B cell (primary cell): ENCODE measurements at regions not wholly inside any gene's neighbourhood (a gene's known extent, or its start where the extent isn't known, plus 50 kb on each side); places are given as distances from the start of the nearest gene placed in this dataset.

ENCODE experiments used
- ATAC-seq: fragments of 200-7000 bp; cut with Tn5 transposase; one replicate; pipeline ENCODE4 v1.10.0; 2021; ENCODE audit warnings: low read depth, mild to moderate bottlenecking, moderate number of reproducible peaks, moderate library complexity
- CTCF ChIA-PET: fragments of 350-600 bp; sonication (Branson Sonifier 250); formaldehyde crosslinking; loops from one replicate; lab custom pipeline; 2021; ENCODE audit warnings: antibody characterized with exemption, inconsistent platforms; lab: Charles Lee
- POLR2A ChIA-PET: fragments of 350-600 bp; sonication (Branson Sonifier 250); formaldehyde crosslinking; loops from one replicate; lab custom pipeline; 2021; ENCODE audit warnings: antibody characterized with exemption; lab: Charles Lee
- DNase-seq: peaks from one replicate; pipeline ENCODE4 v3.0.0; 2013
- H2AFZ ChIP-seq: 2 replicates; pipeline ENCODE4 v1.6.1; 2012; ENCODE audit warnings: mild to moderate bottlenecking, low read depth, low read length; ENCODE audit not compliant: insufficient read depth, poor library complexity, severe bottlenecking
- H3K27ac ChIP-seq, 2 donors: 1 replicate in 1 of 2; 2 replicates in 1 of 2; pipeline ENCODE4 v1.5.1; 2012 to 2013; ENCODE audit warnings: low read length in 2 of 2, mild to moderate bottlenecking in 2 of 2, moderate library complexity in 1 of 2
- H3K27me3 ChIP-seq, 4 experiments: fragments of 200-600 bp in 1 of 4; sonication (generic) in 1 of 4; replicated peaks in 1 of 4; 1 replicate in 2 of 4; 2 replicates in 2 of 4; pipeline versions ENCODE4 v1.6.1 to v1.7.0; 2013 to 2016; ENCODE audit warnings: low read length in 3 of 4, mild to moderate bottlenecking in 2 of 4, mixed read lengths in 1 of 4, moderate library complexity in 1 of 4; ENCODE audit not compliant: insufficient read depth in 4 of 4, control insufficient read depth in 3 of 4; ENCODE audit errors: control extremely low read depth in 1 of 4
- H3K36me3 ChIP-seq, 2 experiments: replicated peaks in 1 of 2; 1 replicate in 1 of 2; 2 replicates in 1 of 2; pipeline versions ENCODE4 v1.6.1 to v1.7.1; 2013; ENCODE audit warnings: low read length in 1 of 2; ENCODE audit not compliant: insufficient read depth in 2 of 2, control insufficient read depth in 1 of 2; ENCODE audit errors: control extremely low read depth in 1 of 2, extremely low read depth in 1 of 2
- H3K4me1 ChIP-seq, 2 donors: fragments of 200-600 bp in 1 of 2; sonication (generic) in 1 of 2; 1 replicate in 1 of 2; 2 replicates in 1 of 2; pipeline versions ENCODE4 v1.5.1 to v1.6.1; 2013 to 2017; ENCODE audit warnings: low read length in 2 of 2; ENCODE audit not compliant: control insufficient read depth in 2 of 2, insufficient read depth in 2 of 2
- H3K4me2 ChIP-seq: replicated peaks from 2 replicates; pipeline ENCODE3; 2012; ENCODE audit warnings: mild to moderate bottlenecking, low read depth, low read length; ENCODE audit not compliant: poor library complexity, severe bottlenecking
- H3K4me3 ChIP-seq, 5 experiments: fragments of 200-600 bp in 1 of 5; sonication (generic) in 1 of 5; 1 replicate in 3 of 5; 2 replicates in 2 of 5; pipeline versions ENCODE4 v1.5.1 to v1.7.0; 2011 to 2016; ENCODE audit warnings: low read length in 4 of 5, mild to moderate bottlenecking in 4 of 5, low read depth in 2 of 5, control low read depth in 1 of 5, moderate library complexity in 1 of 5; ENCODE audit not compliant: insufficient read depth in 1 of 5; ENCODE audit errors: control extremely low read depth in 1 of 5, extremely low read depth in 1 of 5
- H3K79me2 ChIP-seq: fragments of 200-600 bp; sonication (generic); one replicate; pipeline ENCODE4 v1.6.0; 2016; ENCODE audit warnings: low read length; ENCODE audit not compliant: control insufficient read depth, insufficient read depth
- H3K9ac ChIP-seq: fragments of 200-600 bp; sonication (generic); 2 replicates; pipeline ENCODE4 v1.6.1; 2017; ENCODE audit warnings: mild to moderate bottlenecking, low read length, moderate library complexity
- H3K9me3 ChIP-seq, 3 donors: one replicate each; pipeline versions ENCODE4 v1.6.1 to v1.7.1; 2013; ENCODE audit warnings: low read length in 2 of 3; ENCODE audit not compliant: control insufficient read depth in 2 of 3, insufficient read depth in 1 of 3; ENCODE audit errors: control extremely low read depth in 1 of 3
- H4K20me1 ChIP-seq: 2 replicates; pipeline ENCODE4 v1.6.0; 2012; ENCODE audit warnings: mild to moderate bottlenecking, low read length; ENCODE audit not compliant: insufficient read depth, control insufficient read depth, poor library complexity, severe bottlenecking
- H3K27ac Mint-ChIP-seq: one replicate; pipeline ENCODE4 v1.8.0; 2021; ENCODE audit warnings: mixed read lengths
- H3K27me3 Mint-ChIP-seq: one replicate; pipeline ENCODE4 v1.8.0; 2021; ENCODE audit warnings: mixed read lengths
- H3K4me1 Mint-ChIP-seq: one replicate; pipeline ENCODE4 v1.8.0; 2021; ENCODE audit warnings: mixed read lengths
- H3K4me3 Mint-ChIP-seq: one replicate; pipeline ENCODE4 v1.8.0; 2021; ENCODE audit warnings: mixed read lengths
- H3K9me3 Mint-ChIP-seq: one replicate; pipeline ENCODE4 v1.8.0; 2022; ENCODE audit warnings: mixed read lengths; ENCODE audit not compliant: insufficient read depth
- EZH2 ChIP-seq: IDR thresholded peaks from 2 replicates; pipeline ENCODE4 v1.6.1; 2012; ENCODE audit warnings: borderline replicate concordance, low read depth, mild to moderate bottlenecking, moderate library complexity, low read length; ENCODE audit not compliant: insufficient read depth, poor library complexity, severe bottlenecking
- WGBS: methylation state at CpG from one replicate; pipeline ENCODE4 v1.1.5; 2013; ENCODE audit warnings: missing lambda C conversion rate; ENCODE audit not compliant: insufficient coverage; 5-methylcytosine and 5-hydroxymethylcytosine counted together
- intact Hi-C: fragments of 100-400 bp; cut with micrococcal nuclease; formaldehyde crosslinking; loops from one replicate; pipeline ENCODE4 v1.10.0; 2022
- TF ChIP-seq, protein P1 (sequence below): fragments of 200-600 bp; IDR thresholded peaks from one replicate; pipeline ENCODE4 v1.8.0; 2022; ENCODE audit warnings: antibody characterized with exemption, mild to moderate bottlenecking

- CTCF ChIA-PET, result no interaction called here
- POLR2A ChIA-PET, result no interaction called here
- Histone ChIP-seq H3K4me3 (no peak overlapping the region), H3K27me3 (no peaks in the 10 kb centered on the region), H3K36me3 (no peaks in the 10 kb centered on the region), H3K9ac (no peak overlapping the region), H3K4me1 (no peaks in the 10 kb centered on the region), H2AFZ (no peak overlapping the region), H3K79me2 (no peaks in the 10 kb centered on the region), H3K9me3 (peaks cover 0 to 19% (median 10%) of the 10 kb centered on the region in 3 donors), H3K27ac (no peak overlapping the region), H4K20me1 (no peaks in the 10 kb centered on the region), H3K4me2 (no peak overlapping the region)
- Mint-ChIP-seq H3K27ac (no peak overlapping the region), H3K4me1 (no peaks in the 10 kb centered on the region), H3K4me3 (no peak overlapping the region), H3K9me3 (peaks cover 21% of the 10 kb centered on the region), H3K27me3 (no peaks in the 10 kb centered on the region)
- DNase-seq (no peak), ATAC-seq (no peak)
- TF ChIP-seq, protein P1, sequence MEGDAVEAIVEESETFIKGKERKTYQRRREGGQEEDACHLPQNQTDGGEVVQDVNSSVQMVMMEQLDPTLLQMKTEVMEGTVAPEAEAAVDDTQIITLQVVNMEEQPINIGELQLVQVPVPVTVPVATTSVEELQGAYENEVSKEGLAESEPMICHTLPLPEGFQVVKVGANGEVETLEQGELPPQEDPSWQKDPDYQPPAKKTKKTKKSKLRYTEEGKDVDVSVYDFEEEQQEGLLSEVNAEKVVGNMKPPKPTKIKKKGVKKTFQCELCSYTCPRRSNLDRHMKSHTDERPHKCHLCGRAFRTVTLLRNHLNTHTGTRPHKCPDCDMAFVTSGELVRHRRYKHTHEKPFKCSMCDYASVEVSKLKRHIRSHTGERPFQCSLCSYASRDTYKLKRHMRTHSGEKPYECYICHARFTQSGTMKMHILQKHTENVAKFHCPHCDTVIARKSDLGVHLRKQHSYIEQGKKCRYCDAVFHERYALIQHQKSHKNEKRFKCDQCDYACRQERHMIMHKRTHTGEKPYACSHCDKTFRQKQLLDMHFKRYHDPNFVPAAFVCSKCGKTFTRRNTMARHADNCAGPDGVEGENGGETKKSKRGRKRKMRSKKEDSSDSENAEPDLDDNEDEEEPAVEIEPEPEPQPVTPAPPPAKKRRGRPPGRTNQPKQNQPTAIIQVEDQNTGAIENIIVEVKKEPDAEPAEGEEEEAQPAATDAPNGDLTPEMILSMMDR, result no peak
- no peak for TF ChIP-seq EZH2
- intact Hi-C loops, result no loop called here
Measured at GRCh38 chr5:35561396-35561795, 56.3 kb upstream of the SPEF2 start.

DNA sequence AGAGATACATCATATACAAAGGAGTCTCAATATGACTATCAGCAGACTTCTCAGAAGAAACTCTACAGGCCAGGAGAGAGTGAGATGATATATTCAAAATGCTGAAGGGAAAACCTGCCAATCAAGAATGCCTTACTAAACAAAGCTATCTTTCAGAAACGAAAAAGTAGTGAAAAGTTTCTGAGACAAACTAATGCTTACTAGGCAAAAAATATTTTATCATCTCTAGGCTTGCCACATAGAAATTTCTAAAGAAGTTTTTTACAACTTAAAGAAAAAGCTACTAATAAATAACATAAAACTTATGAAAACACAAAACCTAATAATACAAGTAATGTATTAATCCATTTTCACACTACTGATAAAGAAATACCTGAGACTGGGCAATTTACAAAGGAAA, 59.9 kb upstream of the SPEF2 start:
- Histone ChIP-seq H3K36me3 (no peaks in the 10 kb centered on the region), H3K79me2 (no peaks in the 10 kb centered on the region), H3K9ac (no peak overlapping the region), H2AFZ (no peak overlapping the region), H3K27ac (no peak overlapping the region), H3K9me3 (peaks cover 0 to 14% (median 12%) of the 10 kb centered on the region in 3 donors), H3K4me3 (no peak overlapping the region), H4K20me1 (no peaks in the 10 kb centered on the region), H3K4me2 (no peak overlapping the region), H3K27me3 (no peaks in the 10 kb centered on the region), H3K4me1 (no peaks in the 10 kb centered on the region)
- Mint-ChIP-seq H3K4me3 (no peak overlapping the region), H3K4me1 (no peaks in the 10 kb centered on the region), H3K27ac (no peak overlapping the region), H3K27me3 (no peaks in the 10 kb centered on the region), H3K9me3 (peaks cover 19% of the 10 kb centered on the region)
- TF ChIP-seq, protein P1, result no peak
- TF ChIP-seq EZH2, result no peak
- POLR2A ChIA-PET, result no interaction called here
- intact Hi-C loops, result no loop called here
- DNase-seq, result no peak
- CTCF ChIA-PET, result no interaction called here
- ATAC-seq, result no peak
- WGBS, result no CpG with 5 or more reads among the region's 1 CpG
